Stimulated activated CD4-positive, alpha-beta T cell treated with anti-CD3 and anti-CD28 coated beads, Interleukin-1b, Interleukin-23, amount 100 ng/mL, for 4 hours (primary cell): ENCODE measurements at regions not wholly inside any gene's neighbourhood (a gene's known extent, or its start where the extent isn't known, plus 50 kb on each side); places are given as distances from the start of the nearest gene placed in this dataset.

ENCODE experiments used
- DNase-seq, 2 donors: peaks; one replicate each; pipeline ENCODE4 v3.0.0-alpha.2; 2020; ENCODE audit warnings: low read depth in 2 of 2

DNA sequence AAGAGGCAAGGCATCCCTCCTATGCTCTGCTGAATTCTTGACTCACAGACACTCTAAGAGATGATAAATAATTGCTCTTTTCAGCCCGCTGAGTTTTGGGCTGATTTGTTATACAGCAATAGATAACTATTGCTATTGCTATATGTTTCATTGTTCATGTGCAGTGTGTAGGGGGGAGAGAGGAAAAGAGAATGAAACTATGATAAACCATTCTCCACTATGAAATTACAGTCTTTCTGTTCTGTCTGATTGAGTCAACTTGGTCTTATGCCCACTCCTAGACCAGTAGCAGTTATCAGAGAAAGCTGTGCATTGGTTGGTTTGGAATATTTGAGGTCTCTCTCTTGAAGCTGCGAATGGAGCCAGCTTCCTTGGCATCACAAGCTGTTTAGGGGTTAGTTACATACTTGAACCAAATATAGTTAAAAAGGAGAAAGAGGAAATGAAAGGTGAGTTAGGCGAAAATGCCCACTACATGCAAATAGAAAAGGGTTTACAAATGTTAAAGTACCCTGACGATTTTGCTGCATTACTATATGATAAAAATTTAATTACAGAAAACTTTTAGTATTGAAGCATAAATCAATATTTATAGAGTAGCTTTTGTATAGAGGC, 136.3 kb upstream of the ACTBL2 start:
- DNase-seq, result no peak

DNA sequence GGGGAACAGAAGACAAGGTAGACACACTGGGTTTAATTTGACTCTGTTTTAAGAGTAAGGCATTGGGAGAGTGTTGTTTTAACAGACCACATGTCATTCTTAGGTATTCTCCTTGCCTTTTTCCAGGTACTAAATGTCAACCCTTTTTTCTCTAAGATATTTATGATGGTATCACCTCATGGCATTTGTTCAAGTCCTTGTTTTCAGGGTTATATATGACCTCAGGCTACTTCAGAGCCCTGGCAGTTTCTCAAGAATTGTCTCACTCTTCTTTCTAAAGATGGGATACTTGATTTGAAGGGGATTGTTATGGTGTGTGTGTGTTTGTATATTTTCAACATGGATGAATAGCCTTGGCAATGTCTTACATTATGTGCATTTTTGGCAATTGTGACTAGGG, 131.1 kb upstream of the ACTBL2 start:
- DNase-seq, result no peak

DNA sequence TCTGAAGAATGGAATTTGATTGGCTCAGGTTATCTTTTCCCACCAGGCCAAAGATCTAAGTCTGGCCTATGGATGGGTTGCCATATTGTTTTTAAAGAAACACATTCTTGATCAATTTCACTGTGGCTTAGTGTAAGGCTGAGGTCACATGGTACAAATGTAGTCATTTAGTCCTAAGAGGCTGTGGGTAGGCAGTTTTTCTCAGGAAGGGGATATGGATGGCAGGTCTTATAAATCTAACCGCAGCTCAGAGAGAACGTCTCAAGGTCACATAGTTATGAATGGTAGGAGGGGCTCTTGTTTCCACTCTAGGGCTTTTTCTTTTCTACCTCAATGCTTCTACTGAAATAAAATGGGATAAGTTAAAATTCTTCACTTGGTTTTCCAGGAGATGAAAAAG, 128.6 kb upstream of the ACTBL2 start:
- no peak for DNase-seq

DNA sequence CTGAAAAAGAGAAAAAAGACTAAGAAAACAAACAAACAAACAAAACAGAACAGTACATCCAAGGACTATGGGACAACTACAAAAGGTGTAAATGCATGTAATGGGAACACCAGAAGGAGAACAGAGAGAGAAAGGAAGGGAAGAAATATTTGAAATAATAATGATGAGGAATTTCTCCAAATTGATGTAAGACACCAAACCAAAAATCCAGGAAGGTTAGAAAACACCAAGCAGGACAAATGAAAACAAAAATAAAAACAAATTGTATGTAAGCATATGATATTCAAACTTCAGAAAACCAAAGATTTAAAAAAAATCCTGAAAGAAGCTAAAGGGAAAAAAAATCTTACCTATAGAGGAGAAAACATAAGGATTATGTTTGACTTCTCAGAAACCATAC, 125.9 kb upstream of the ACTBL2 start:
- DNase-seq, result no peak

DNA sequence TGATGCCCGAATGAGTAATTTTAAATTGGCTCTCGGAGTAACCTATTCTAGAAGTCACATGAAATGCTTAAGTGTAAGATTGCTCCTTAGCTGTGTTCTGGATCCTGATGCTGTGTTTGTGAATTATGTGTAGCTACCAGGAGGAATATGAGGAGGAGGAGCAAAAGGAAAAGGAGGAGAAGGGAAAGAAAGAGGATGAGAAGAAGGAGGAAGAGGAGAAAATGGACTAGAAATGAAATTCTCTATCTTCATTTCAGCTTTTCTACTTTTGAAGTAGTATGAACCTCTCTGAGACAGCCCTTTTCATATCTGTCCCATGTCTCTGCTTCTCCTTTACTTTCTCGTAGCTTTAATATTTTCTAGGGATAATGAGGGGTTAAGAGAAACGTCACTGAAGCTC, 119.4 kb upstream of the ACTBL2 start:
- no peak for DNase-seq

DNA sequence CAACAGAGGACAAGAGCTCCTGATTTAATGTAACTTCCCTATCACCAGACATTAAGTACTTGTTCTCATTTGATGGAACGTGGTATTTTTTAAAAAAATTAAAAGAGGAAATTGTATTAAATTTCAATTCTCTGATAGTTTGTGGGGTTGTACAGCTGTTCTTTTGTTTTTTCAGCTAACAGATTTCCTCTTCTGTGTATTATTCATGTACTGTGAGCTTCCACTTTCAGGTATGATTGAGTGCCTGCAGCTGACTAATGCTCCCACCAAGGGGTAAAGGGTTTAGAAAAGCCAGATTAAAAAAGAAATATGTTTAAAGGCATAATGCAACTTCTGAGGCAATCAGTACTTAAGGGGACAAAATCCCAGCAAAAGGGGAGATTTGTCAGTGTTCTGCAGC, 117.7 kb upstream of the ACTBL2 start:
- DNase-seq, result no peak

DNA sequence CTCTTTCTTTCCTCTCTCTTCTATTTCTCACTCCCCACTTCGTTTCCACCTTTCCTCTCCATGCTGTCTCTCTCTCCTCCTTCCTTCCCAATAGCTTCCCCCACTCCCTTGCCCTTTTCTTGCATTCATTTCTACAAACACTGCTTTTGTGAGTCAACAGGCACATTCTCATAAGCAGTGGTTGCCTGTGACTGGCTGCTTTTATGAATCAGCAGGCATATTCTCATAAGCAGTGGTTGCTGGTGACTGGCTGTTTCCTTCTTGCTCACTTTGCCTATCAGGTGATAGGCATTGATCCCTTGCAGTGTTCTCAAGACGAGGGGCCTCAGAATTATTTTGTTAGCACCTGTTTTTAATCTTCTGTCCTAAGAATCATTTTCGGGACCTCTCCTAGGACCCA, 116.1 kb upstream of the ACTBL2 start:
- DNase-seq, result no peak

DNA sequence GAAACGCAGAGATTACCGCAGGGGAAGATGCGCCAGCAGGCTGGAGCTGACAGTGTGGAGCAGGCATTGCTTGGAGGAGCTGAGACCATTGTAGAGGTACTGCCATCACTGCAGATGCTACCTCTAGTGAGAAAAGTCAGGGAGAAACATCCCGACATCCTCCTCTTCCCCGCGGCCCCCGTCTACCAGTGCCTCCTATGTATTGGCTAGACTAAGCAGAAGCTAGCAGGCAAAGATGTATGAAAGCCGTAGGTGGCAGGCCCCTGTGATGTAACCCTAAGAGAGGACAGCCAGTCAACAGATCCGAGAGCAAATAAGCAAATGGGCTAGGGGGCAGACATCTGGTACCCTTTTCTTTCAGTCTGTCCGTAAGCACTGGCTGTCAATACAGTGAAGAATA, 115.5 kb upstream of the ACTBL2 start:
- no peak for DNase-seq

DNA sequence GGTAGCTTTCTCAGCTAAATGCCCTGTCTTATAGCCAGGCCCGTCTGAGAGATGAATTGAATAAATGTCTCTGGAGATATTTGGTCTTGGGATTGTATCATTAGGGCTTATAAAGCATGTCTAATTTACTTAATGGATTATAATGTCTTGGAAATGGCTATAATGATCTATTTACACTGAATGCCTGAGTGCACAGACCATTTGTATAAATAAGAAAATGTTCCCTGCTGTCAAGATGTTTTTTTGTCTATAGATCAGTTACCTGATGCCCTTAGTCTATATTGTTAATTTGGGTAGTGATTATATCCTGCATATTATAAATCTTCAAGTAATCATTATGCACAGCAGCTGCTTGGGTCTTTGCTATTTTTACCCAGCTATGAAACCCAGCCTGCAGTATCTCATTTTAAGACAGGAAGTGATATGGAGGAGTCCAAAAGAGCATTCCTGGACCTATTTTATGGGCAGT, 112.9 kb upstream of the ACTBL2 start:
- no peak for DNase-seq

DNA sequence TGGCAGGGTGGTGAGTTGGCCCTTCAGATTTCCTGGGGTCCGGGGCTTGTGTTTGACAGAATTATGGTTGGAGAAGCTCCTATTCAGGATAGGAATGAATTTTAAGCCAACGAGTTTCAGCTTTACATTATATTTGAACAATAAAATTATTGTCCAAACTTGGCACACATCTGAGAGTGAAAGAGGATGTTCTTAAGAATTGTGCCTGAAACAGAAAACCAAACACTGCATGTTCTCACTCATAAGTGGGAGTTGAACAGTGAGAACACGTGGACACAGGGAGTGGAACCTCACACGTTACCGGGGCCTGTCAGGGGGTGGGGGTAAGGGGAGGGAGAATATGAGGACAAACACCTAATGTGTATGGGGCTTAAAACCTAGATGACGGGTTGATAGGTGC, 111.8 kb upstream of the ACTBL2 start:
- no peak for DNase-seq

DNA sequence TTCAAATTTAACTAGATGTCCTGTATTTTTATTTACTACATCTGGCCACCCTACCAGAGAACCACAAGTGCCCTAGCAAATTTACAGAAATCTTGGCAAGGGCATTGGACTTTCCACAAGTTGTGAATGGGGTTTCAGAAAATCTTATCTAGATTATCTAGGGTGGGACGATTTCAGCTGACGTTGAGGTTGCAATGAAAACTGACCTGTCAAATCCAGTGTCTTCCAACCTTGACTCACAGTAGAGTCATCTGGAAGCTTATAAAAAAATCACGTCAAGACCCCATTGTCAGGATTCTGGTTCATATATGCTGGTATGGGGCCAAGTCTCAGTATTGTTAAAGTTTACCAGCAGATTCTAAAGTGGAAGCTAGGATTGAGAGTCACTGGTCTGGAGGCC, 109.6 kb upstream of the ACTBL2 start:
- no peak for DNase-seq

DNA sequence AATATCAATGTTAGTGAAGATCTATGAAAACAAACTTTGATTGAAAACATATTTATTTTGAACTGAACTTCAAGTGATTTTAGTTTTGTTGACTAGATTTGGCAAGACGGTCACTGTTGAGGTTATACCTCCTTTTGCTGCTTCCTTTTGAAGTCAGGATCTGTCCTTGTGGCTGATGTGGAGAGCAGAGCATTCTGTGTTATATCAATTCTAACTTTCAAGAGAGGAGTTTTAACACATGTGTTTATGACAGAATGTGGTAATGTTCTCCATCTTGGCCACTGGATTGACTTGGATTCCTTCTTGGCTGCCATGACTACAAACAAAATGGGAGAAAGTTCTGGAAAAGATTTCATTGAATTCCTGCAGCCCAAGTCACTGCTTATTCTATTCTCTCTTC, 104.0 kb upstream of the ACTBL2 start:
- no peak for DNase-seq

DNA sequence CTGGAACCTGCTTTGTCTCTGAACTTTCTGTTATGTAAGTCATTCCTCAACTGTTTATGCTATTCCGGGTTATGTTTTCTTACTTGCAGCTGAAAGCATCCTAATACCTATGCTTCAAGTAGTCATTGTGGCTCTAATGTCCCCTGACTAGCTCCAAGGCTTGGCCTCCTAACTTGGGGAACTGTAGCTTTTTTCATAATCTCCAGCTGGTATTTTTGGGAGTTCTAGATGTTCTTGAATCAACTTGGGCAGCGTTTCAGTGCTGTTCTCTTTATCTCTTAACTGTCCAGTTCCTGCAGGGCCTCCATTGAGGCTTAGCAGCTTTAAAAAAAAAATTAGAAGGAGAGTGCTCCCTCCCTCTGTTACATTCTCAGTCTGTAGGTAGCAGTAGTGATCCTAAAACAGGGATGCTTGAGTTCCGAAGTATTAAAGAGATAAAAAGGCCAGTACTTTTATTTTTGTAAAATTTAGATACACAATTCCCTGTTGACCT, 100.0 kb upstream of the ACTBL2 start:
- no peak for DNase-seq

DNA sequence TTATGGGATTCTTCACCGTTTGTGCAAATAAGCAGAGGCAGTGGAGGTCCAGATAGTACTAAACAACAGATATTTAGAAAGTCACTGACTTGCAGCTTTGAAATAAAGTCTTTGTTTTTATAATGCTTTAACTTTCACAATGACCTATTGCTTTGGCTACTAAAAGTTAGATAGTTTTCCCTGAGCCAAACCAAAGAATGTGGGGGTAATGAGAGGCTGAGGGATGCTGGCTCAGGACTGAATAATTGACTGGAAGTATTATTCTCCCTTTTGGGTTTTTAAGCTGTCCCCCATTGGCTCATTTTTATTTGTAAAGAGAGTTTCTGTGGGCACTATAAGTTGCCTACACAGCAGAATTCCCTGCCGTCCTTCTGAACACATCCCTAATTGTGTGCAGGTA, 99.2 kb upstream of the ACTBL2 start:
- DNase-seq, result no peak

DNA sequence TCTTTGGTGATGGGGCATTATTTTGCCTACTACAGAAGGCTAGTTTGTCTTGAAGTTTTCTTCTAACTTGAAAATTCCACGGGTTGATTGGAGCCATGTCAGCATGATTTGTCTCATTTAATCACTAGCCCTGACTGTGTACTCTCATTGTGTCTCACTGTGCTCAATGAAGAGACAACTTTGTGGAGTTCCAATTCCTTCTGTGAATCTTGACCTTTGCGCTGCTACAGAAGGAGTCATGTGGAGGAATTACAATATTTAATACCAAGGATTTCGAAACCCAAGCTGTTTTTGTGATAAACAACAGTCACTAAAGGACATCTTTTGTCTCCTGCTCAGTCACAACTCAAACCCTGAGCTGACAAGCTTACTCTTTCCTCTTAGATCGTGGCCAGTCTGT, 98.6 kb upstream of the ACTBL2 start:
- no peak for DNase-seq

DNA sequence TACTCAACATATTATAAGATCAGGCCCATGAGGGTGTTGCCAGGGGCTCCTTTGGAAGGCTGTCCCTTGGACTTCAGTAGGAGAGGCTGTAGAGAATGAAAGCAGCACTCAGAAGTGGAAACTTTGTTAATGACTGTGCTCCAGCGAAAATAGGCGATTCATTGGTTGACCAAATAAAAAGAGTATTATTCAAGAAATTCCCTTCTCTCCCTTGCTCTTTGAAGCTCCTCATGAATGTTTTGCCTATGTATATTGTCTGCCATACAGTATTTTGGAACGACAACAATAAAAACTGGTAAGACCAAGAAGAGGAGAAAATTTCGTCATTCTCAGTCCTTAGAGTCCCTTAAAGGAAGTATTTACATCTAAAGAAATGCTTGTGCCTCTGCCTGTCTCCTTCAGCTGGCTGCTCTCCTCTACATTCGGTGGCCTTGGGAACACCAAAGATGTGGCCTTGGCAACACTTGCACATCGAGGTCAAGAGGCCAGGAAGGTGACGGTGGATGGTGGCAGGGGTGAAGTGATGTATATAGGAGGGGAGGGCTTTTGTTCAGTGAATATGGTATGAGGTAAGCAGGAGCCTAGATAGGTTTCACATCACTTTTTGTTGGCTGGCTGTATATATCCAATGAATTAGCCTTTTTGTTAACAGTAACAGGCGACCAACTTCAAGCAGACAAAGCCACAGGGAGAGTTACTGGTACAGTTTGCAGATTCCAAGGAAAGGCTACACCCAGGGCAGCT, 95.0 kb upstream of the ACTBL2 start:
- DNase-seq, result no peak

DNA sequence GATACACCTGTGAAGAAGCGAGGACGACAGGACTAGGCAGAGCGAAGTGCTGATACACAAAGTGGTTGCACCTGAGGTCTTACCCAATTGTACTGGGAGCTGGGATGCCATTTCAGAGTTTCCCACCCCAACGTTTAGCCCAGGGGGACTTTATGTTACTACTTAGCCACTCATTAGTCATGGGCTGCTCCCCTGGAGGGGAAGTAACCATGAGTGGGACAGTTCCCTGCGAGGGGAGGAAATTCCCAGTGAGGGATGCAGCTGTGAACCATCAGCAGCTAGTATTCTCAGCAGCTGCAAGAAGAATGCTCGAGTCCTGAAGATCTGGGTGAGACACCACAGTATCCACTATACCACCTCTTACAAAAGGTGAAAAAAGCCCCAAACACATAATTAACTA, 93.7 kb upstream of the ACTBL2 start:
- no peak for DNase-seq

DNA sequence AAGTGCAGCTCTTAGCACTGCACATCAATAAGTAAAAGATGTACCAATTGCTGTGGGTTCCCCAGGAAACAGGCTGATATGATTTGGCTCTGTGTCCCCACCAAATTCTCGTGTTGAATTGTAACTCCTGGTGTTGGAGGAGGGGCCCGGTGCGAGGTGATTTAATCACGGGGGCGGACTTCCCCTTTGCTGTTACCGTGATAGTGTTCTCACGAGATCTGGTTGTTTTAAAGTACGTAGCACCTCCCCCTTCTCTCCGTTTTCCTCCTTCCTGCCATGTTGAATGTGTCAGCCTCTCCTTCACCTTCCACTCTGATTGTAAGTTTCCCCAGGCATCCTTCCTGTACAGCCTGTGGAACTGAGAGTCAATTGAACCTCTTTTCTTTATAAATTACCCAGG, 93.2 kb upstream of the ACTBL2 start:
- no peak for DNase-seq

DNA sequence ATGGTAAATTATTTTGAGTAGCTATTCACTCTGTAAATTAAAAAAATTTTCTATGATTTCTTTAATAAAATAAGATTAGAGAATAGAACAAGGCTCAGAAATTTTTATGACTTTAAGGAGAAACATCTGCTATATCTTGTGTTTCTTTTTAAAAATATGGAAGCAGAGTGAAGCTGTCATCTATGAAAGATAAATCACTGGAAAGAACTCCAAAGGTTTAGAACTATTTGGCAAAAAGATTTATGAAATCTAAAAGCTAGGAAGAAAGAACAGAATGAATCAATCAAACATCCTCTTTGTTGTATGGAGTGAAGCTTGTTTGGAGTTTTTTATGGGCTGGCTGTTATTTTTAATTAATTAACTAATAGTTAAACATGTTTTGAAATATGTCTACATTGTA, 89.8 kb upstream of the ACTBL2 start:
- no peak for DNase-seq

DNA sequence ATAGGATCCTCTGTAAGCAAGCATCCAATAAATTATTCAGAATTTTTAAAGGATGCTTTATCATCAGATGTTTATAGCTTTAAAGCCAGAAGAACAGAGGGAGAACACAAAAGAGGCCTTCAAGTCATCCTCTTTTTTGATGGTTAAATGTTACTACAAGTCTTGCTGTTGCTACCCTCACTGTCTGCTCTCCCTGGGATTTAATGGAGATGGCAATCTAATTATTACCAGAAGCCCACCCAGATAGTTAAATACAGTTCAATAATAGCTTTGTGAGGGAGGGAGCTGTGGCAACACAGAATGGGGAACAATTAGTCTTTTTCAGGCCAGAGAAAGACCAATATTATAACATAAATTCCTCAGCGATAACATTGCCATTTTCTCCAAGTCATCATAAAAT, 87.0 kb upstream of the ACTBL2 start:
- DNase-seq, result no peak

DNA sequence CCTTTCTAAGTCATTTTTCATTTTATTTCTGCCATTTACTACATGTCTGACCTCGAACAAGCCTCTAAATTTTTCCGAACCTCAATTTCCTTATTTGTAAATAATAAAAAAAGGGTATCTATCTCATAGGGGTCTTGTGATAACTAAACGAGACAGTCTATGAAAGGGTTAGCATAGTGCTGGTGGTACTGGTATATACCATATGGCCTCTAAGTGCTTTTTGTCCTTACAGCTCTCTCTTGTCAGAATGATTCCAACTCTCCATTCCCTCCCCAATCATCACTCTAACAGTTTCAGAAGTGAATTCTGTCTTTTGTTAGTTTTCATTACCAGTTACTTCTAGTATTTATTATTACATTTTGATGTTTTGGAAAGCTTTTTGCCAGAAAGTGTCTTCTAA, 85.5 kb upstream of the ACTBL2 start:
- no peak for DNase-seq

DNA sequence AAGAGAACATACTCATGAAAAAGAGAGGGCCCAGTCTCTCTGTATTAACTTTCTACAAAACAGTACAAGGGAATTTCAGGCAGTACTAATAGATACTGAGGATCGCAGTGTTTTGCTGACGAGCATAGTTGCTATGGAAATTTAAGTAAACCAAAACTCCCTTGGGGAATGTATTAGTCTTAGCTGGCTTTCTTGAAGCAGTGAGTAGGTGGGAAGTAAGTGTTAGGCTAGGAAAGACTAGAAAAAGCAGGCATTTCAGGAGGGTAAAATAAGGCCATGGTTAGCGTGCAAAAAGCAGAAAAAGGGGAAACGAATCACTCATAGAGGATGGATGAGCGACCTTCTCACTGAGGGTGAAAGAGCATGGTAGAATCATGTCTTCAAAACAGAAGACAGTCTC, 84.3 kb upstream of the ACTBL2 start:
- DNase-seq, result no peak

DNA sequence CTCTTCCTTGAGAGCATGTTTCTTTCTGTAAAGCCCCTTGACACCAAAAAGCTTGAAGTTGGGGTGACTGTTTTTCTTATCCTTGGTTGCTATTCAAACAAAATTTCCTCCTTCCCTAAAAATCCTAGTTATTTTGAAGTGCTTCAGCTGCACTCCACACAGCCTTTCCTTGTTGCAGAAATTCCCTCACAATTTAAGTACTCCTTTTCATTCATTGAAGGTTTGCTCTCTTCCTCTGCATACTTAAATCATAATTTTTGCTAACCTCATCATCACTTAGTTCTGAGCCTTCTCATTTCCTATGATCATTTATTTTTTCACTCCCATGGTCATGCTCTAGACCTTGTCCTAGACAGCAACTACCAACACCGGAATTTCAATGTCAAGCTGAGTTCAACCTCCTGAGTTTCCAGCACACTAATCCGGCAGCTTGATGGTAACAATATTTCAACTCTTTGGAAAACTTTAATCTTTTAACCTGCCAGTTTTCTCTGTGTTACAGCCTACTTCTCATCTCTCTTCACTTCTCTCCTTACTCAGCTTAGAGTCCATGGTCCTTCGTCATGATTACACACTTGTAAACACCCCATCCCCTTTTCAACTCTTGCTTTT, 78.7 kb upstream of the ACTBL2 start:
- DNase-seq, result no peak
